ENCODE measurements at regions not wholly inside any gene's neighbourhood (a gene's known extent, or its start where the extent isn't known, plus 50 kb on each side); places are given as distances from the start of the nearest gene placed in this dataset.
"Not testable (repeated sequence)": the region's sequence is repeated elsewhere in the genome, so short reads cannot be mapped to it uniquely, and the experiment has no call there.

- no peak for DNase-seq
These were observed 140.7 kb upstream of the FAM78B start for GRCh38 chr1:166307261-166308188.

- DNase-seq: not testable (repeated sequence)
These were observed 149.5 kb upstream of the FAM78B start for GRCh38 chr1:166316306-166316705.

GRCh38 chr1:166322470-166322869, 155.7 kb upstream of the FAM78B start:
- no peak for DNase-seq

- DNase-seq: no peak
These were observed 161.1 kb upstream of the FAM78B start for GRCh38 chr1:166327886-166328285.

GRCh38 chr1:166328956-166329355, 162.2 kb upstream of the FAM78B start:
- DNase-seq: no peak

GRCh38 chr1:166330096-166330495, 163.3 kb upstream of the FAM78B start:
- no peak for DNase-seq

GRCh38 chr1:166338105-166338504, 171.3 kb upstream of the FAM78B start:
- DNase-seq: no peak

GRCh38 chr1:166340709-166341108, 173.9 kb upstream of the FAM78B start:
- DNase-seq: no peak

GRCh38 chr1:166343276-166343675, 176.5 kb upstream of the FAM78B start:
- DNase-seq: no peak

GRCh38 chr1:166350490-166350889, 183.7 kb upstream of the FAM78B start:
- no peak for DNase-seq

GRCh38 chr1:166351676-166352075, 184.9 kb upstream of the FAM78B start:
- DNase-seq: no peak

GRCh38 chr1:166353213-166353612, 186.4 kb upstream of the FAM78B start:
- DNase-seq: no peak

GRCh38 chr1:166354406-166354805, 187.6 kb upstream of the FAM78B start:
- DNase-seq: no peak

- no peak for DNase-seq
These were observed 198.3 kb upstream of the FAM78B start for GRCh38 chr1:166365081-166365480.

- no peak for DNase-seq
These were observed 201.2 kb upstream of the FAM78B start for GRCh38 chr1:166368030-166368429.

- DNase-seq: no peak
These were observed 211.1 kb upstream of the FAM78B start for GRCh38 chr1:166377896-166378295.

GRCh38 chr1:166378805-166379204, 212.0 kb upstream of the FAM78B start:
- no peak for DNase-seq

- DNase-seq: no peak
These were observed 212.6 kb upstream of the FAM78B start for GRCh38 chr1:166379447-166379846.

GRCh38 chr1:166383137-166383536, 216.3 kb upstream of the FAM78B start:
- no peak for DNase-seq

- DNase-seq: no peak
These were observed 217.0 kb upstream of the FAM78B start for GRCh38 chr1:166383635-166384346.

GRCh38 chr1:166384948-166385347, 218.1 kb upstream of the FAM78B start:
- no peak for DNase-seq

- DNase-seq: no peak
These were observed 223.7 kb upstream of the FAM78B start for GRCh38 chr1:166390366-166391033.

All from inflammatory macrophage (primary cell).